K562 (cell line): ENCODE measurements at regions not wholly inside any gene's neighbourhood (a gene's known extent, or its start where the extent isn't known, plus 50 kb on each side); places are given as distances from the start of the nearest gene placed in this dataset.

Source experiments
- ATAC-seq: fragments of 200-7000 bp; cut with Tn5 transposase; 3 replicates; pipeline ENCODE4 v1.9.1; 2020; ENCODE audit warnings: moderate library complexity
- BruUV-seq: library from RNA; stranded (reverse); fragments of 400-500 nt; replicated peaks from 2 replicates; lab custom pipeline; 2021; lab: Mats Ljungman, UMichigan
- CTCF ChIA-PET: fragments of 300-600 bp; formaldehyde crosslinking; extraction: SDS; loops from one replicate; lab custom pipeline; 2021; ENCODE audit warnings: low intra/inter-chr PET ratio; lab: Yijun Ruan, JAX
- POLR2A ChIA-PET: fragments of 300-600, 350-650 bp; sonication (Branson Sonifier 250); formaldehyde crosslinking; extraction: SDS; loops from one replicate; lab custom pipeline; 2021; ENCODE audit warnings: antibody characterized with exemption, inconsistent platforms; lab: Yijun Ruan, JAX
- DNase-seq, 4 experiments: peaks; one replicate each; pipeline versions ENCODE4 v3.0.0 to v3.0.0-alpha.2; 2011 to 2018; ENCODE audit warnings: low spot score in 3 of 4, mixed read lengths in 3 of 4; ENCODE audit errors: extremely low read depth in 1 of 4
- FAIRE-seq: peaks from 2 replicates; lab custom pipeline; 2011; peaks lifted over from hg19 to GRCh38; lab: Jason Lieb, UNC
- H2AFZ ChIP-seq: 2 replicates; pipeline ENCODE4 v1.6.0; 2011; ENCODE audit warnings: low read depth, low read length, control low read depth, inconsistent platforms
- H3K27ac ChIP-seq: fragments of 200-600 bp; 3 replicates; pipeline ENCODE4 v1.8.0; 2011; ENCODE audit warnings: low read depth, mild to moderate bottlenecking, control low read depth, inconsistent platforms, low read length, moderate library complexity, mixed read lengths; ENCODE audit errors: extremely low read depth
- H3K27me3 ChIP-seq, 2 experiments: fragments of 300-600 bp in 1 of 2; 2 replicates in 1 of 2; 3 replicates in 1 of 2; pipeline versions ENCODE4 v1.6.0 to v1.8.0; 2011; ENCODE audit warnings: inconsistent platforms in 2 of 2, low read length in 2 of 2, mild to moderate bottlenecking in 1 of 2, mixed read lengths in 1 of 2, moderate library complexity in 1 of 2; ENCODE audit not compliant: control insufficient read depth in 2 of 2, insufficient read depth in 2 of 2
- H3K36me3 ChIP-seq: fragments of 300-600 bp; 3 replicates; pipeline ENCODE4 v1.8.0; 2011; ENCODE audit warnings: mild to moderate bottlenecking, low read length, inconsistent platforms; ENCODE audit not compliant: control insufficient read depth, insufficient read depth
- H3K4me1 ChIP-seq, 2 experiments: fragments of 200-600 bp in 1 of 2; replicated peaks in 1 of 2; 2 replicates in 1 of 2; 3 replicates in 1 of 2; pipeline versions ENCODE4 v1.5.1 to v1.8.0; 2011; ENCODE audit warnings: inconsistent platforms in 2 of 2, low read length in 2 of 2, mild to moderate bottlenecking in 1 of 2, mixed read lengths in 1 of 2, moderate library complexity in 1 of 2; ENCODE audit not compliant: control insufficient read depth in 2 of 2, insufficient read depth in 2 of 2
- H3K4me2 ChIP-seq: 2 replicates; pipeline ENCODE4 v1.6.1; 2011; ENCODE audit warnings: low read length, control low read depth, inconsistent platforms, mixed read lengths; ENCODE audit not compliant: insufficient read depth
- H3K4me3 ChIP-seq: fragments of 200-600 bp; sonication (generic), shearing (Covaris generic); 2 replicates; pipeline ENCODE4 v1.5.1; 2016; ENCODE audit warnings: control low read depth, inconsistent platforms
- H3K79me2 ChIP-seq: fragments of 200-600 bp; 3 replicates; pipeline ENCODE4 v1.8.0; 2011; ENCODE audit warnings: low read length, inconsistent platforms; ENCODE audit not compliant: control insufficient read depth, insufficient read depth
- H3K9ac ChIP-seq, 2 experiments: 2 replicates each; pipeline versions ENCODE4 v1.6.0 to v1.6.1; 2011; ENCODE audit warnings: low read depth in 2 of 2, low read length in 2 of 2, control low read depth in 1 of 2, inconsistent platforms in 1 of 2, mild to moderate bottlenecking in 1 of 2, mixed read lengths in 1 of 2; ENCODE audit not compliant: insufficient read depth in 1 of 2
- H3K9me1 ChIP-seq: one replicate; pipeline ENCODE4 v1.6.0; 2011; ENCODE audit warnings: inconsistent platforms, mild to moderate bottlenecking, low read length, moderate library complexity; ENCODE audit not compliant: control insufficient read depth, insufficient read depth
- H3K9me3 ChIP-seq: replicated peaks from 2 replicates; pipeline ENCODE4 v1.5.1; 2011; ENCODE audit warnings: low read depth, low read length, inconsistent platforms; ENCODE audit not compliant: control insufficient read depth, insufficient read depth
- H4K20me1 ChIP-seq: replicated peaks from 2 replicates; pipeline ENCODE4 v1.6.1; 2011; ENCODE audit warnings: low read length, inconsistent platforms, mixed read lengths; ENCODE audit not compliant: control insufficient read depth, insufficient read depth
- BACH1 ChIP-seq: fragments of 200-800 bp; sonication (Bioruptor generic); IDR thresholded peaks from 2 replicates; pipeline ENCODE4 v1.6.1; 2016; ENCODE audit warnings: missing genetic modification characterization, missing compliant biosample characterization
- KAT8 ChIP-seq: fragments of 450-650 bp; IDR thresholded peaks from 2 replicates; pipeline ENCODE4 v1.6.1; 2016; ENCODE audit warnings: low read depth, mild to moderate bottlenecking
- L3MBTL2 ChIP-seq: fragments of 450-650 bp; IDR thresholded peaks from 2 replicates; pipeline ENCODE4 v1.6.1; 2016; ENCODE audit warnings: mild to moderate bottlenecking, moderate library complexity
- MYBL2 ChIP-seq, 2 experiments: fragments of 450-650 bp in 1 of 2; sonication (generic) in 1 of 2; formaldehyde crosslinking in 1 of 2; IDR thresholded peaks; 2 replicates each; pipeline versions ENCODE4 v1.6.1 to v1.8.1; 2017 to 2022; ENCODE audit warnings: borderline replicate concordance in 1 of 2, inconsistent platforms in 1 of 2, low read depth in 1 of 2, mild to moderate bottlenecking in 1 of 2, missing genetic modification reagents in 1 of 2, moderate library complexity in 1 of 2
- RNF219 ChIP-seq: fragments of 250-450 bp; sonication (Bioruptor Pico); IDR thresholded peaks from 2 replicates; pipeline ENCODE4 v1.5.0; 2022; ENCODE audit warnings: mild to moderate bottlenecking
- USF2 ChIP-seq: sonication (generic); formaldehyde crosslinking; IDR thresholded peaks from 2 replicates; pipeline ENCODE4 v1.5.0; 2020; ENCODE audit warnings: missing genetic modification reagents
- WGBS: fragments of 100-300 bp; shearing (Covaris generic); methylation state at CpG from one replicate; pipeline ENCODE4 v1.1.6; 2016; ENCODE audit warnings: low coverage, mixed read lengths; ENCODE audit not compliant: insufficient coverage; ENCODE audit errors: missing lambda C conversion rate; 5-methylcytosine and 5-hydroxymethylcytosine counted together
- in situ Hi-C: fragments of 300-500 bp; cut with MboI; formaldehyde crosslinking; loops from 4 replicates; pipeline ENCODE4 v1.15.0; 2018; ENCODE audit warnings: inconsistent platforms, mixed read lengths
- intact Hi-C: fragments of 100-400 bp; cut with micrococcal nuclease; formaldehyde crosslinking; loops from 2 replicates; pipeline ENCODE4 v1.14.2; 2022
- TF ChIP-seq, protein P1 (sequence below), 2 experiments: IDR thresholded peaks; 2 replicates each; pipeline ENCODE4 v1.6.1; 2011; ENCODE audit warnings: borderline replicate concordance in 1 of 2, control low read depth in 1 of 2, low read depth in 1 of 2, low read length in 1 of 2, mild to moderate bottlenecking in 1 of 2, mixed read lengths in 1 of 2, moderate library complexity in 1 of 2; ENCODE audit not compliant: insufficient read depth in 1 of 2, insufficient read length in 1 of 2, poor library complexity in 1 of 2, severe bottlenecking in 1 of 2; ENCODE audit errors: extremely low read depth in 1 of 2

- TF ChIP-seq L3MBTL2 = no peak
- no peak for TF ChIP-seq RNF219 (CRISPR knock-in tag)
Observed at GRCh38 chr4:159505266-159505975, 402.5 kb downstream of the RAPGEF2 start (continued).

GRCh38 chr4:159506801-159507517, 404.1 kb downstream of the RAPGEF2 start:
- ATAC-seq (no peak), DNase-seq (no peak), FAIRE-seq (no peak)
- Histone ChIP-seq H3K4me2 (no peak overlapping the region), H3K9ac (no peak overlapping the region), H3K9me3 (no peaks in the 10 kb centered on the region), H4K20me1 (no peaks in the 10 kb centered on the region), H3K4me1 (no peaks in the 10 kb centered on the region), H3K79me2 (no peaks in the 10 kb centered on the region), H3K27me3 (no peaks in the 10 kb centered on the region; a peak in 1 of 5 replicates), H2AFZ (no peak overlapping the region), H3K9me1 (no peaks in the 10 kb centered on the region), H3K36me3 (no peaks in the 10 kb centered on the region), H3K27ac (no peak overlapping the region), H3K4me3 (no peak overlapping the region)
- CTCF ChIA-PET = no interaction called here
- in situ Hi-C loops (no loop called here), intact Hi-C loops (no loop called here)
- WGBS = under 1% methylated on average over 12 of the region's 13 CpGs
- POLR2A ChIA-PET = interaction anchor here (0.6 to 1.0 kb wide), 2 partner anchors 10 to 67 kb away, joined by 3 read pairs; no protein-coding TSS in a partner anchor
- no TSS peak for BruUV-seq
- no peak for TF ChIP-seq KAT8
- TF ChIP-seq MYBL2 (IDR thresholded peaks at IDR 0.05; ENCODE audit: low read depth) = no peak
- no peak for TF ChIP-seq MYBL2 (CRISPR knock-in tag; IDR thresholded peaks at IDR 0.05; ENCODE audit: borderline replicate concordance)
- TF ChIP-seq, protein P1, sequence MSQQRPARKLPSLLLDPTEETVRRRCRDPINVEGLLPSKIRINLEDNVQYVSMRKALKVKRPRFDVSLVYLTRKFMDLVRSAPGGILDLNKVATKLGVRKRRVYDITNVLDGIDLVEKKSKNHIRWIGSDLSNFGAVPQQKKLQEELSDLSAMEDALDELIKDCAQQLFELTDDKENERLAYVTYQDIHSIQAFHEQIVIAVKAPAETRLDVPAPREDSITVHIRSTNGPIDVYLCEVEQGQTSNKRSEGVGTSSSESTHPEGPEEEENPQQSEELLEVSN (IDR thresholded peaks at IDR 0.05; ENCODE audit: borderline replicate concordance in 1 of 2, extremely low read depth in 1 of 2, insufficient read depth in 1 of 2, insufficient read length in 1 of 2, low read depth in 1 of 2, low read length in 1 of 2, poor library complexity in 1 of 2, severe bottlenecking in 1 of 2) = no peak
- TF ChIP-seq BACH1 (tag) = no peak
- TF ChIP-seq USF2 (CRISPR knock-in tag) = no peak
